Mesodermal cell (in vitro differentiated cells): ENCODE measurements at regions not wholly inside any gene's neighbourhood (a gene's known extent, or its start where the extent isn't known, plus 50 kb on each side); places are given as distances from the start of the nearest gene placed in this dataset.

Source experiments
- H3K27ac ChIP-seq: 2 replicates; pipeline ENCODE4 v1.7.0; 2013; ENCODE audit warnings: mild to moderate bottlenecking, low read depth, low read length, moderate library complexity; ENCODE audit not compliant: severe bottlenecking
- H3K36me3 ChIP-seq: 2 replicates; pipeline ENCODE4 v1.7.1; 2013; ENCODE audit warnings: mild to moderate bottlenecking, low read length, moderate library complexity; ENCODE audit not compliant: control insufficient read depth, insufficient read depth
- H3K4me1 ChIP-seq: one replicate; pipeline ENCODE4 v1.7.1; 2013; ENCODE audit warnings: mild to moderate bottlenecking, low read length; ENCODE audit not compliant: insufficient read depth, control insufficient read depth, poor library complexity, severe bottlenecking
- H3K4me3 ChIP-seq: 2 replicates; pipeline ENCODE4 v1.7.0; 2013; ENCODE audit warnings: low read length, control low read depth, mild to moderate bottlenecking; ENCODE audit not compliant: insufficient read depth, poor library complexity, severe bottlenecking; ENCODE audit errors: extremely low read depth
- H3K9me3 ChIP-seq: 2 replicates; pipeline ENCODE4 v1.7.1; 2013; ENCODE audit warnings: mild to moderate bottlenecking, low read length, moderate library complexity; ENCODE audit not compliant: control insufficient read depth
- WGBS, 2 experiments: methylation state at CpG; one replicate each; pipeline ENCODE4 v1.1.5; 2013; ENCODE audit warnings: missing lambda C conversion rate in 2 of 2; ENCODE audit not compliant: insufficient coverage in 2 of 2; 5-methylcytosine and 5-hydroxymethylcytosine counted together

DNA sequence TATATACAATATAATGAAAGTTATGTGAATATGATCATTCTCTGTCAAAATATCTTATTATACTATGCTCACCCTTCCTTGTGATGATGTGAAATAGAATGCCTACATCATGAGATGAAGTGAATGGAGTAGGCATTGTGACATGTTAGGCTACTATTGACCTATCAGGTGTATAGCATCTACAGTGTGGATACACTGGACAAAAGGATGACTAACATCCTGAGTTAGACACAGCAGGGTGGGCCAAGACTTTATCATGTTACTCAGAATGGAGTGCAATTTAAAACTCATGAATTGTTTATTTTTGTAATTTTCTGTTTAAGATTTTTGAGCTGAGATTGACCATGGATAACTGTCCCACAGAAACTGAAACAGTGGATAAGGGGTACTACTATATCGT is 53.4 kb upstream of the NAV3 start:
- no peak overlapping the region for H3K4me3 ChIP-seq
- WGBS, 2 experiments, result no CpG with 5 or more reads among the region's 1 CpG
- H3K36me3 ChIP-seq, result no peaks in the 10 kb centered on the region
- H3K9me3 ChIP-seq, result no peaks in the 10 kb centered on the region
- no peaks in the 10 kb centered on the region for H3K4me1 ChIP-seq
- no peak overlapping the region for H3K27ac ChIP-seq

- H3K27ac ChIP-seq, result no peak overlapping the region
- 68 to 84% methylated on average over 4 of the region's 5 CpGs for WGBS, 2 experiments
- no peak overlapping the region for H3K4me3 ChIP-seq
- H3K9me3 ChIP-seq, result no peaks in the 10 kb centered on the region
- H3K36me3 ChIP-seq, result no peaks in the 10 kb centered on the region
- no peaks in the 10 kb centered on the region for H3K4me1 ChIP-seq
Observed at GRCh38 chr12:77774761-77775160, 55.9 kb upstream of the NAV3 start.

- no peak overlapping the region for H3K4me3 ChIP-seq
- H3K4me1 ChIP-seq, result no peaks in the 10 kb centered on the region
- H3K9me3 ChIP-seq, result peaks cover 5% of the 10 kb centered on the region
- H3K36me3 ChIP-seq, result no peaks in the 10 kb centered on the region
- no peak overlapping the region for H3K27ac ChIP-seq
- 91 to 100% methylated on average over 3 to 4 of the region's 6 CpGs for WGBS, 2 experiments
Observed at GRCh38 chr12:77772676-77773298, 57.9 kb upstream of the NAV3 start.

DNA sequence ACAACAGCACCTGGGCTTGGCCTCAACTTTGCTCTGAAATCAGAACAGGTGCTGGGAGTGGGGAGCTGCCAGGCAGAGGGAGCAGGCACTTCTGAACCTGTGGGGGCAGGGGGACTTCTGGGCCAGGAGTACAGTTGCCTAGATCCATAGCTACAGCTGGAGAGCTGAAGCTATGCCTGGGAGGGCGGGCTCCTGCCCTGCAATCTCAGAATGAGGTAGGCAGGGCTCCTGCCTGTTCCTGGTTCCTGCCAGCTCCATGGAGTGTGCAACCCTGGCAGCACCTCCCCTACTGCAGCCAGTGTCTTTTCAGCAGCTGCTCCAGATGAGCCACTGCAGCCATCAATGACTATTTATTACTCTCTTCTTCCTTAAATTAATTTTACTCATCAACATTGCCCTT is 62.1 kb upstream of the NAV3 start:
- WGBS, 2 experiments, result 69 to 71% methylated on average over 1 of the region's 1 CpG
- Histone ChIP-seq H3K9me3 (peaks cover 13% of the 10 kb centered on the region), H3K4me3 (no peak overlapping the region), H3K36me3 (no peaks in the 10 kb centered on the region), H3K27ac (no peak overlapping the region), H3K4me1 (no peaks in the 10 kb centered on the region)

DNA sequence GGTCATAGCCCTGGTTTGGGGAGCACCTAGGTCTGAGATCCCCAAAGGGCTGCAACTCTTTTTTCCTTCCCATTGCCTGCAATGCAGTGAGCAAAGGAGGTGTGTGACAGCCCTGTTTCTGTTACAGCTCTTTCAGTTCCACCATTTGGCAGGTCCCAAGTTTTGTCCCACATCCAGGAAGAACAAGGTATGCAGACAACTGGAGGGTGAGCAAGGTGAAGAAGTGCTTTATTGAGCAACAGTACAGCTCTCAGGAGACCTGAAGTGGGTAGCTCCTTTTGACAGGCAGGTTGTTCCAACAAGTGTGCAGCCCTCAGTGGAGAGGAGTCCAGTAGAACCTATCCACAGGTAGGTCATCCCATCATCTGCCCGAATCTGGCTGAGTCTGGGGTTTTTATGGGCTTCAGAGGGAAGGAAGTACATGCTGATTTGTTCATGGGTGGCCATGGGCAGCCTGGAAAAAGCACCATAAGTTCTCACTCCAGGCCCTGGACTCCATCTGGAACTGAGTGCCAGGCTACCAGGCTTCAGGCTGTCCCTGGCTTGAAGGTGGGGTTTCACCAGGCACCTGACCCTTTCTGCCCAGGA is 62.8 kb upstream of the NAV3 start:
- Histone ChIP-seq H3K27ac (no peak overlapping the region), H3K9me3 (peaks cover 13% of the 10 kb centered on the region), H3K36me3 (no peaks in the 10 kb centered on the region), H3K4me1 (no peaks in the 10 kb centered on the region), H3K4me3 (no peak overlapping the region)
- WGBS, 2 experiments, result 78 to 80% methylated on average over 1 of the region's 1 CpG

DNA sequence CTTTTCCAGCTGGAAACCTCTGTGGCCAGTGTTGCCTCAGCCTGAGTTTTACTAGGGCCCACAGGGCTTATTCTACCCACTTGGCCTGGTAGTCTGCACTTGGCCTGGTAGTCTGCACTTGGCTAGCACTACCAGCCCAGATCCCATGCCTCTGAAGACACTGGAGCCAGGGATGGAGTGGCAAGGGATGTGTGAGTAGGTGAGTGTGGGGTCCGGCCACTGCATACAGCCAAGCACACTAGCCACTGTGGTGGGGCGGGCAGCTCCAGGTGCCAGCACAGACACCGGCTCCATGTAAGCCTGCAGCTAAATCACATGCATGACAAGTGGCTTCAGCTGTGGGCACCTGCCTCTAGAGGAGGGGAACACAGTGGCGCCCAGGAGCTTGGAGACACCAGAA is 63.4 kb upstream of the NAV3 start:
- Histone ChIP-seq H3K9me3 (peaks cover 13% of the 10 kb centered on the region), H3K36me3 (no peaks in the 10 kb centered on the region), H3K4me1 (no peaks in the 10 kb centered on the region), H3K4me3 (no peak overlapping the region), H3K27ac (no peak overlapping the region)
- WGBS, 2 experiments, result 75 to 89% methylated on average over 1 to 4 of the region's 4 CpGs

DNA sequence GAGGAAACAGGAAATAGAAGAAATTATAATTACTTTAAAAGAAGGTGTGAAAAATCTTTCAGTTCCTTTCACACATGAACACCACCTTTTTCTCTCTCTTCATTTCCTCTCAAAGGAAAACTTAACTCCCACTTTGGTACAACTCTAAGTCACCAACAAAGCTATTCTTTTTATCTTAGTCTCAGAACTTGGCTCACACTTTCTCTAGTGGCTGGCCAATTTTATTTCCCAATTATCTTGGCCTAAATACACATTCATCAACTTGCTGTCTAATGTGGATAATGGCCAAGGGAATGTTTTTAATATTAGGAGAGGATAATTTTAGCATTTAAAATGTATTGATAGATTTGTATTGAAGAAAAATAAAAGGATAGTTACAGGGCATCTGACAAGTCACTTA is 64.5 kb upstream of the NAV3 start:
- H3K9me3 ChIP-seq, result peaks cover 13% of the 10 kb centered on the region
- no peaks in the 10 kb centered on the region for H3K36me3 ChIP-seq
- no peak overlapping the region for H3K4me3 ChIP-seq
- H3K27ac ChIP-seq, result no peak overlapping the region
- H3K4me1 ChIP-seq, result no peaks in the 10 kb centered on the region

GRCh38 chr12:77761286-77761685 is 69.4 kb upstream of the NAV3 start:
- Histone ChIP-seq H3K4me3 (no peak overlapping the region), H3K9me3 (no peaks in the 10 kb centered on the region), H3K4me1 (no peaks in the 10 kb centered on the region), H3K36me3 (no peaks in the 10 kb centered on the region), H3K27ac (no peak overlapping the region)
- WGBS, 2 experiments, result no CpG with 5 or more reads among the region's 2 CpGs

DNA sequence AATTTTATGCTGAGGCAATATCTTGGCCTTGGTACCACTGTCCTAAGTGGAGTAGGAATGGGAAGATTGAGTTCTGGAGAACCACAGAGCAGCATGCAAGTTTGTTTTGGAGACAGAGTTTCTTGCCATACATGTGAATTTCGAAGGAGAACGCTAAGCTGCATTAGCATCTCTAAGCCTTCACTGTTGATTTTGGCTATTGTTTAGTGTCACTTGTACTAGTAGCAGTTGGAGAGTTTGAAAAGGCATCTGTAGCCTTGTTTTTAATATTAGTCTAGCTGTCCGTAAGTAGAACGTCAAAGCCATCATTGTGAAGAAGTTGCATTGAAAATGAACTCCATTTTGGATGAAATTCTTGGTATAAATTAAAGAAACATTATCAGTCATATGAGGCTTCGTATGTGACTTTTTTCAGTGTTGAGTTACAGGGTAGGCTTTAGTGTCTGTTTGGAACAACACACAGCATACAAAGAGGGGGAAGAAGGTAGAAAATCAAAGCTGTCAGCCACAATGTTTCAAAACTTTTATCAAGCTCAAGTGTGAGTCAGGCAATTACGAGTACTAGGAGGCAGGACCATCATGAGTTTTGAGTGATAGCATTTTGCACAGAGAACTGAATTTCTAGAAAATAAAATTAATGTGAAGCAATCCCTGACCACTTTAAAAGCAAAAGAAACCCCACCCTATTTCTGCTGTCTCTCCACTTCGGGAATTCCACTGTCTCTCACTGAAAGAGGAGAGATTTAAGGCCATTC is 70.2 kb upstream of the NAV3 start:
- 55 to 66% methylated on average over 4 of the region's 7 CpGs for WGBS, 2 experiments

GRCh38 chr12:77754086-77754485 is 76.6 kb upstream of the NAV3 start:
- Histone ChIP-seq H3K36me3 (no peaks in the 10 kb centered on the region), H3K9me3 (no peaks in the 10 kb centered on the region), H3K4me1 (no peaks in the 10 kb centered on the region), H3K27ac (no peak overlapping the region), H3K4me3 (no peak overlapping the region)
- WGBS, 2 experiments, result 100% methylated on average over 3 of the region's 4 CpGs; no CpG with 5 or more reads in 1 of the 2 experiments

More for the DNA sequence above, 70.2 kb upstream of the NAV3 start:
- Histone ChIP-seq H3K4me1 (no peaks in the 10 kb centered on the region), H3K9me3 (no peaks in the 10 kb centered on the region), H3K27ac (no peak overlapping the region), H3K36me3 (no peaks in the 10 kb centered on the region), H3K4me3 (no peak overlapping the region)

DNA sequence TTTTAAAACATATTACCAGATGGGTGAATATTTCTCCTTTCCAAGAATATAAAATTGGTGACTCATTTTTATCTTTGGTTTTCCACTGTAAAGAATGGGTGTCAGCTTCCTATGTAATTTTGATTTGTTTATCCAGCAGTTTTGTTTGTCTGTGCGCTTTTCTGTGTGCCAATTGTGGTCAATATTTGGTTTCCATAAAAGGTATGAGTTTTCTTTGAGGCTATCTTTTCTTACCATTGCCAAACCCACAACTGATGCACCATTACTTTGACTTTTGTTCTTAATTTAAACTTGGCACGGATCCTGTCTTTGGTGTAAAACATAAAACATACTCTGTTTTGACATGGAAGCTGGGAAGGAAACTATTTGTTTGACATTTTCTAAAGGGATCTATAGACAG is 78.8 kb upstream of the NAV3 start:
- WGBS, 2 experiments, result no CpG with 5 or more reads among the region's 2 CpGs
- H3K9me3 ChIP-seq, result no peaks in the 10 kb centered on the region
- H3K4me3 ChIP-seq, result no peak overlapping the region
- H3K27ac ChIP-seq, result no peak overlapping the region
- H3K36me3 ChIP-seq, result no peaks in the 10 kb centered on the region
- no peaks in the 10 kb centered on the region for H3K4me1 ChIP-seq
